NCI-H345 treated with DMSO at 0.1 percent for 48 hours (cell line): ENCODE measurements at regions not wholly inside any gene's neighbourhood (a gene's known extent, or its start where the extent isn't known, plus 50 kb on each side); places are given as distances from the start of the nearest gene placed in this dataset.
"Not testable (repeated sequence)": the region's sequence is repeated elsewhere in the genome, so short reads cannot be mapped to it uniquely, and the experiment has no call there.

Source experiments
- DNase-seq: peaks from one replicate; lab custom pipeline; 2025; ENCODE audit not compliant: unreplicated experiment; lab: John Stamatoyannopoulos, UW

GRCh38 chr5:125865166-125865815, 557.9 kb upstream of the GRAMD2B start:
- no peak for DNase-seq

GRCh38 chr5:125868036-125868435, 555.2 kb upstream of the GRAMD2B start:
- DNase-seq: no peak

GRCh38 chr5:125870256-125870655, 553.0 kb upstream of the GRAMD2B start:
- DNase-seq: no peak

GRCh38 chr5:125874057-125874456, 549.2 kb upstream of the GRAMD2B start:
- DNase-seq: no peak

- no peak for DNase-seq
These were observed 548.5 kb upstream of the GRAMD2B start for GRCh38 chr5:125874717-125875116.

- no peak for DNase-seq
These were observed 546.0 kb upstream of the GRAMD2B start for GRCh38 chr5:125877248-125877647.

- no peak for DNase-seq
These were observed 541.1 kb upstream of the GRAMD2B start for GRCh38 chr5:125882061-125882460.

GRCh38 chr5:125883223-125883622, 540.0 kb upstream of the GRAMD2B start:
- DNase-seq: no peak

GRCh38 chr5:125888358-125888757, 534.9 kb upstream of the GRAMD2B start:
- DNase-seq: no peak

- DNase-seq: no peak
These were observed 532.7 kb upstream of the GRAMD2B start for GRCh38 chr5:125890511-125890931.

GRCh38 chr5:125891061-125891725, 532.0 kb upstream of the GRAMD2B start:
- DNase-seq: no peak

GRCh38 chr5:125894383-125894782, 528.8 kb upstream of the GRAMD2B start:
- DNase-seq: no peak

GRCh38 chr5:125896368-125896767, 526.8 kb upstream of the GRAMD2B start:
- DNase-seq: no peak

GRCh38 chr5:125897089-125897488, 526.1 kb upstream of the GRAMD2B start:
- DNase-seq: no peak

- no peak for DNase-seq
These were observed 524.3 kb upstream of the GRAMD2B start for GRCh38 chr5:125898851-125899405.

GRCh38 chr5:125912028-125912427, 511.2 kb upstream of the GRAMD2B start:
- DNase-seq: no peak

- no peak for DNase-seq
These were observed 510.0 kb upstream of the GRAMD2B start for GRCh38 chr5:125913200-125913599.

GRCh38 chr5:125914471-125914870, 508.7 kb upstream of the GRAMD2B start:
- DNase-seq: no peak

GRCh38 chr5:125923958-125924357, 499.3 kb upstream of the GRAMD2B start:
- not testable (repeated sequence) for DNase-seq

GRCh38 chr5:125926172-125926571, 497.0 kb upstream of the GRAMD2B start:
- no peak for DNase-seq

GRCh38 chr5:125928663-125929062, 494.5 kb upstream of the GRAMD2B start:
- DNase-seq: no peak

- no peak for DNase-seq
These were observed 473.1 kb upstream of the GRAMD2B start for GRCh38 chr5:125950012-125950615.
